Posterior vena cava (tissue), 2 donors: ENCODE measurements at regions not wholly inside any gene's neighbourhood (a gene's known extent, or its start where the extent isn't known, plus 50 kb on each side); places are given as distances from the start of the nearest gene placed in this dataset.

ENCODE experiments used
- DNase-seq: peaks from one replicate; pipeline ENCODE4 v3.0.0-alpha.2; 2020; ENCODE audit warnings: low spot score
- intact Hi-C, 2 donors: fragments of 100-400 bp; cut with DNase I; formaldehyde crosslinking; loops; one replicate each; pipeline versions ENCODE4 v1.14.1 to v1.14.2; 2022 to 2023
- donor health status: DM: yes; HTN: yes; CAD: no.
- donor health status: DM: yes; HTN: yes; CAD: no.

DNA sequence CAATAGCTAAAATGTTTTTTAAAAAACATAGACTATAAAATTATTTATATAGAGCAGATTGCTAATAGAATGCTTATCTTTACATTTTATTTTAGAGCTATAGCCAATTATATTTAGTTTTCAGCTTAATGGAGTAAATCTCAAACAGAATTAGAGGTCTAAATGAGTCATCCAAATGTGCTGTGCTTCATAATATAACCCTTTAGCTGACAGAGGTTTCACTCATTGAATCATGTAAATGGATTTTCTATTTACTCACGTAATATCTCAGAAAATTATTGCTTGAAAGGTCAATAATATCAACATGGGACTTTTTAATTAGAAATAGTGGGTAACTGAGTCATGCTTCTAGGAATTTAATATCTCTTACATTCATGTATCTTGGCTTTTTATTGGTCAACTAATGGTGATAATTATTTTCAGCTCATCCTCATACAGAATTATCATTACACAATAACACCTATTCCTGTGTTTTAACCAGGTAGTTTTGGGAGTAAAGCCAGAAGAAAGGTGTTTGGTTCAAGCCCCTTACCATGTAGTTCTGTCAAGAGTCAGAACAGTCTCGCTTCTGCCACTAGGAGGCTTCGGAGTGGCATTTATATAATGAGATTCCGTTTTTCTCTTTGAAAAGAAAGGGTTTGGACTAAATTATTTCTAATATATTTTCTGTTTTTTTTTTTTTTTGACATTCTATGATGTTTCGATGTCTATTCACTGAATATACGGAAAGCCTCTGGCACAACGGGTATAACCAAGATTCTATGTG is 217.6 kb downstream of the CDH7 start:
- intact Hi-C loops: no loop called here
- DNase-seq: no peak

DNA sequence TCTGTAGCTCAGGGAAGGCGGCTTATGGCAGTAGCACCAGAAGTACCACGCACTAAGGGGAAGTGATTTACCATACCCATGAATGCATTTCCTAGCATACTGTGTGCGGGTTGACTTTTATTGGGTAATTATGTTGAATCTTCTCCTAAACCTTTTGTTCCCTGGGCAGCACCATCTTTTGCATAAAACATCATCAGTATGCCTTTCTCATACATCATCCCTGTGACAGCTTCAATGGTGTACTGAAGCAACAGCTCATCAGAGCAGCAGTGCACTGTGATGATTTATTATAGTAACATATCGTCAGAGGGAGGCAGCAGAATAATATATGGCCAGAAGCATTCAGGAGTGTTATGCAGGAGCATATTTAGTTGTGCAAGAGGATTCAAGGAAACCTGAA is 204.9 kb downstream of the CDH7 start:
- intact Hi-C loops: no loop called here
- DNase-seq: no peak

GRCh38 chr18:65954372-65954771 is 203.6 kb downstream of the CDH7 start:
- DNase-seq: no peak
- intact Hi-C loops: no loop called here

DNA sequence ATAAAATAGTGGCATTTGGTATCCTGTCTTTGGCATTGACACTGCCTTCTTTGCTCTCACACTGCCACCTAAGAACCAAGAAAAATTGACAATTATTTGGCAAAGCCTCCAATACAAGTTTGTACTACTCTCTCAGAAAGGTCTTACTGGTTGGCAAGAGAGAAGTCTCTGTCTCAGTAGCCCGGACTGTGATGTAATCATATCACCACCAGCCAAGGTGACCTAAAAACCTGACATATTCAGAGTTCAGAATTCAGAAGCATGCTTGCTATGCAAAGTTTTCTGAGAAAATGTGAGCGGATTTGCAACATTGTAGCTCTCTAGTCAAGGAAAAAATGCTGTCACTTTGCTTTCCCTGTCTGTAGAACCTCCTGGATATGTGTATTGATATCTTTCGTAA is 196.0 kb downstream of the CDH7 start:
- intact Hi-C loops: no loop called here
- DNase-seq: no peak

DNA sequence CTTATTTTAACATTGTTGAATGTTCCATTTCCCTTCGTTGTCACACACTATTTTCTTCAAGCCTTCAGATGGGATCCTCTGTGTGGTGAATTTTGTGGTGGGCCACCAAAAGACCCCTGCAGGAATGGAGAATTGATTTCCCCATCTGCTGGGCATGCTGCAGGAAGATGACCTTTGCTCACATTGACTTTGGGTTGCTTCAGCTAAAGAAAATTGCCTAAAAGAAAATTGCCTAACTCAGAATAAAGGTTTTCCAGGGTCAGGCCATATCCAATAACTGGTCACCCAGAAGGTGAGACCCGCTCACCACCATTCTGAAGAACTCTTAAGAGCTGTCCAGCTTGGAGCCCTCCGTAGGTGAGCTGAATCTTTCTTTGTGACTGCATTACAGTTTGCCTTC is 192.5 kb downstream of the CDH7 start:
- intact Hi-C loops: no loop called here
- no peak for DNase-seq

- DNase-seq: no peak
- intact Hi-C loops: no loop called here
Observed at GRCh38 chr18:65942854-65943253, 192.0 kb downstream of the CDH7 start.

DNA sequence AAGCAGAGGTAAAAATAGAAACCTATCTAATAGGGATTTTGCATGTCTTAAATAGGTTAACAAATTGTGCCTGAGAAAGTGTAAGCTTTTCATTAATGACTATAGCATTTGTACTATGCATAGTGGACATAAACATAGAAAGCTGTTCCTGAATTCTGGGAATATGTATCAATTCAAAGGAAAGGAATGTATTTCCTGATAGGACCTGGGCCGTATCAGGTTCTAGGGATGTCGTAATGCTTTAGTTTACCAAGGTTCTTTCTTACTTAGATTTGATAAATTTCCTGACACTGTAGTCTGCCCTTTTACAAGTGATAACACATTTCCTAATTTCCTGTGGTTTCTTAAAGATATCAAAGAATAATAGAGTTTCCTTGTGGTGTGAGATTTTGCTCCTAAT is 191.3 kb downstream of the CDH7 start:
- intact Hi-C loops: no loop called here
- no peak for DNase-seq

DNA sequence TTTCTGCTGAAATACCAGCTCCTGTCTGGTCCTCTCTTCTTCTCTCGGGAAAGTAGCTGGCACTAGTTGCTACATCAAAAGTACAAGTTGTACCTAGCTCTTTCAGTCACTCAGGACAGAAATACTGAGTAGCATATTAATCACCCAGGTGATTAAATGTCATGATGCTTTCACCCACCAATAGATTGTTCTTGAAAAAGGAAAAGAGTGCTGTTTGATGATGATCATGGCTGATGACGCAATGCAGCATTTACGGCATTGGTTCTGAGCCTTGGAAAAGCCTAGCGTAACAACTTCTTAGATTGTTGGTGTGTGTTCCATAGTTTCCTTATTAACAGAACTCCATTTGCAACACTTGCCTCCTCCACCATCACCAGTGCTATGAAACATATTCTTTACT is 190.7 kb downstream of the CDH7 start:
- no peak for DNase-seq
- intact Hi-C loops: no loop called here
